ENCODE measurements at regions not wholly inside any gene's neighbourhood (a gene's known extent, or its start where the extent isn't known, plus 50 kb on each side); places are given as distances from the start of the nearest gene placed in this dataset.

DNA sequence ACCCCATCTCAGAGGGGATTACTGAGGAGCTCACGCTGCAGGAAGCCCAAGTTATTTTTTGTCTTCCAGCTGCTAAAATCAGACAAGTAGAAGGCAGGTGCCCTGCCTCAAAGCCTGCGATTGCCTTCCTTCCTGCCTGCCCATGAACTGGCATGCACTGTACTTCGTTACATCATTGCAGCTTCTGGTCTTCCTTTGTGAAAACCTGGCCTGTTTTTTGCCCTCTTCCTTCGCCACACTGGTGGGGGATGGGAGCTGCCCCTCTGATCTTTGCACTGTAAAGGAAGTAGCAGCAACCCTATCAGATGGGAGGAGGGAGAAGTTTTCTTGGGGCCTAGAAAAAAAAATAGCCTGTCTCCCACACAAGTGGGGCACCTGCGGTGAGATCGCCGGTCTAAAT is 1098.7 kb downstream of the BCL11B start:
- TF ChIP-seq, protein P1, sequence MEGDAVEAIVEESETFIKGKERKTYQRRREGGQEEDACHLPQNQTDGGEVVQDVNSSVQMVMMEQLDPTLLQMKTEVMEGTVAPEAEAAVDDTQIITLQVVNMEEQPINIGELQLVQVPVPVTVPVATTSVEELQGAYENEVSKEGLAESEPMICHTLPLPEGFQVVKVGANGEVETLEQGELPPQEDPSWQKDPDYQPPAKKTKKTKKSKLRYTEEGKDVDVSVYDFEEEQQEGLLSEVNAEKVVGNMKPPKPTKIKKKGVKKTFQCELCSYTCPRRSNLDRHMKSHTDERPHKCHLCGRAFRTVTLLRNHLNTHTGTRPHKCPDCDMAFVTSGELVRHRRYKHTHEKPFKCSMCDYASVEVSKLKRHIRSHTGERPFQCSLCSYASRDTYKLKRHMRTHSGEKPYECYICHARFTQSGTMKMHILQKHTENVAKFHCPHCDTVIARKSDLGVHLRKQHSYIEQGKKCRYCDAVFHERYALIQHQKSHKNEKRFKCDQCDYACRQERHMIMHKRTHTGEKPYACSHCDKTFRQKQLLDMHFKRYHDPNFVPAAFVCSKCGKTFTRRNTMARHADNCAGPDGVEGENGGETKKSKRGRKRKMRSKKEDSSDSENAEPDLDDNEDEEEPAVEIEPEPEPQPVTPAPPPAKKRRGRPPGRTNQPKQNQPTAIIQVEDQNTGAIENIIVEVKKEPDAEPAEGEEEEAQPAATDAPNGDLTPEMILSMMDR (IDR thresholded peaks at IDR 0.05), result no peak
- TF ChIP-seq POLR2A (IDR thresholded peaks at IDR 0.05), result no peak
